ENCODE measurements at regions not wholly inside any gene's neighbourhood (a gene's known extent, or its start where the extent isn't known, plus 50 kb on each side); places are given as distances from the start of the nearest gene placed in this dataset.

GRCh38 chr10:9869205-9869604 is 1148.5 kb upstream of the CELF2 start:
- Histone ChIP-seq H3K9me3 (ENCODE audit: control insufficient read depth in 4 of 4, low read length in 3 of 4) (no peaks in the 10 kb centered on the region), H3K27me3 (ENCODE audit: control insufficient read depth in 4 of 4, insufficient read depth in 4 of 4, low read length in 3 of 4) (no peaks in the 10 kb centered on the region), H3K4me1 (ENCODE audit: control insufficient read depth in 4 of 4, insufficient read depth in 4 of 4, low read length in 3 of 4) (no peaks in the 10 kb centered on the region), H3K27ac (ENCODE audit: low read depth in 1 of 2, low read length in 2 of 2) (no peak overlapping the region), H3K36me3 (ENCODE audit: control insufficient read depth in 4 of 4, insufficient read depth in 3 of 4, low read depth in 1 of 4, low read length in 3 of 4) (no peaks in the 10 kb centered on the region), H3K4me3 (ENCODE audit: low read depth in 1 of 3, low read length in 3 of 3) (no peak overlapping the region), H3K9ac (ENCODE audit: low read depth in 1 of 2, low read length in 2 of 2) (no peak overlapping the region)
- 64% methylated on average over 2 of the region's 2 CpGs for WGBS
- TF ChIP-seq HNF4A (conservative IDR thresholded peaks at IDR 0.05) = no peak
- no peak for TF ChIP-seq FOXA2 (IDR thresholded peaks at IDR 0.05)
- no peak for TF ChIP-seq GABPA (IDR thresholded peaks at IDR 0.05 in 1 of 2, conservative IDR thresholded peaks at IDR 0.05 in 1 of 2)
- no peak for TF ChIP-seq YY1 (IDR thresholded peaks at IDR 0.05)
- no peak for TF ChIP-seq REST (IDR thresholded peaks at IDR 0.05)
- no peak for TF ChIP-seq RXRA (IDR thresholded peaks at IDR 0.05)
- TF ChIP-seq SP1 (IDR thresholded peaks at IDR 0.05) = no peak
- no peak for TF ChIP-seq FOXA1 (IDR thresholded peaks at IDR 0.05)
- no peak for TF ChIP-seq TAF1 (conservative IDR thresholded peaks at IDR 0.05)
- TF ChIP-seq CTCF (IDR thresholded peaks at IDR 0.05; ENCODE audit: low read depth, low read length, missing input control) = no peak
- no peak for TF ChIP-seq HNF4G (IDR thresholded peaks at IDR 0.05)
- TF ChIP-seq ATF3 (IDR thresholded peaks at IDR 0.05) = no peak
- no peak for TF ChIP-seq EGR1 (IDR thresholded peaks at IDR 0.05; ENCODE audit: low read depth in 2 of 2)
- TF ChIP-seq RAD21 (IDR thresholded peaks at IDR 0.05) = no peak
- TF ChIP-seq JUND (IDR thresholded peaks at IDR 0.05) = no peak
- no peak for TF ChIP-seq NR2F2 (IDR thresholded peaks at IDR 0.05)
- DNase-seq (ENCODE audit: low spot score) = no peak

- WGBS = 41% methylated on average over 5 of the region's 5 CpGs
- no peak for TF ChIP-seq REST (IDR thresholded peaks at IDR 0.05)
- TF ChIP-seq ATF3 (IDR thresholded peaks at IDR 0.05) = no peak
- TF ChIP-seq JUND (IDR thresholded peaks at IDR 0.05) = no peak
- TF ChIP-seq RXRA (IDR thresholded peaks at IDR 0.05) = no peak
- no peak for TF ChIP-seq ZBTB33 (IDR thresholded peaks at IDR 0.05)
- TF ChIP-seq FOXA2 (IDR thresholded peaks at IDR 0.05) = no peak
- no peak for TF ChIP-seq GABPA (IDR thresholded peaks at IDR 0.05 in 1 of 2, conservative IDR thresholded peaks at IDR 0.05 in 1 of 2)
- TF ChIP-seq NR2F2 (IDR thresholded peaks at IDR 0.05) = no peak
- TF ChIP-seq FOXA1 (IDR thresholded peaks at IDR 0.05) = no peak
- TF ChIP-seq HNF4G (IDR thresholded peaks at IDR 0.05) = no peak
- no peak for TF ChIP-seq RAD21 (IDR thresholded peaks at IDR 0.05)
- TF ChIP-seq HNF4A (conservative IDR thresholded peaks at IDR 0.05) = no peak
- Histone ChIP-seq H3K36me3 (ENCODE audit: control insufficient read depth in 4 of 4, insufficient read depth in 3 of 4, low read depth in 1 of 4, low read length in 3 of 4) (no peaks in the 10 kb centered on the region), H3K4me3 (ENCODE audit: low read depth in 1 of 3, low read length in 3 of 3) (no peak overlapping the region), H3K9ac (ENCODE audit: low read depth in 1 of 2, low read length in 2 of 2) (no peak overlapping the region), H3K9me3 (ENCODE audit: control insufficient read depth in 4 of 4, low read length in 3 of 4) (no peaks in the 10 kb centered on the region), H3K27ac (ENCODE audit: low read depth in 1 of 2, low read length in 2 of 2) (no peak overlapping the region), H3K4me1 (ENCODE audit: control insufficient read depth in 4 of 4, insufficient read depth in 4 of 4, low read length in 3 of 4) (no peaks in the 10 kb centered on the region), H3K27me3 (ENCODE audit: control insufficient read depth in 4 of 4, insufficient read depth in 4 of 4, low read length in 3 of 4) (no peaks in the 10 kb centered on the region)
- DNase-seq (ENCODE audit: low spot score) = no peak
Observed at GRCh38 chr10:9869606-9870176, 1148.0 kb upstream of the CELF2 start.
